ENCODE measurements at regions not wholly inside any gene's neighbourhood (a gene's known extent, or its start where the extent isn't known, plus 50 kb on each side); places are given as distances from the start of the nearest gene placed in this dataset.

- TF ChIP-seq POLR2A (IDR thresholded peaks at IDR 0.05): no peak
- TF ChIP-seq, protein P1, sequence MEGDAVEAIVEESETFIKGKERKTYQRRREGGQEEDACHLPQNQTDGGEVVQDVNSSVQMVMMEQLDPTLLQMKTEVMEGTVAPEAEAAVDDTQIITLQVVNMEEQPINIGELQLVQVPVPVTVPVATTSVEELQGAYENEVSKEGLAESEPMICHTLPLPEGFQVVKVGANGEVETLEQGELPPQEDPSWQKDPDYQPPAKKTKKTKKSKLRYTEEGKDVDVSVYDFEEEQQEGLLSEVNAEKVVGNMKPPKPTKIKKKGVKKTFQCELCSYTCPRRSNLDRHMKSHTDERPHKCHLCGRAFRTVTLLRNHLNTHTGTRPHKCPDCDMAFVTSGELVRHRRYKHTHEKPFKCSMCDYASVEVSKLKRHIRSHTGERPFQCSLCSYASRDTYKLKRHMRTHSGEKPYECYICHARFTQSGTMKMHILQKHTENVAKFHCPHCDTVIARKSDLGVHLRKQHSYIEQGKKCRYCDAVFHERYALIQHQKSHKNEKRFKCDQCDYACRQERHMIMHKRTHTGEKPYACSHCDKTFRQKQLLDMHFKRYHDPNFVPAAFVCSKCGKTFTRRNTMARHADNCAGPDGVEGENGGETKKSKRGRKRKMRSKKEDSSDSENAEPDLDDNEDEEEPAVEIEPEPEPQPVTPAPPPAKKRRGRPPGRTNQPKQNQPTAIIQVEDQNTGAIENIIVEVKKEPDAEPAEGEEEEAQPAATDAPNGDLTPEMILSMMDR (IDR thresholded peaks at IDR 0.05 in 4 of 5, conservative IDR thresholded peaks at IDR 0.05 in 1 of 5): no peak
Measured at GRCh38 chr14:43022094-43022800, 1415.6 kb downstream of the LRFN5 start.

Measured in gastrocnemius medialis (tissue), 4 donors.